Activated naive CD4-positive, alpha-beta T cell treated with anti-CD3 and anti-CD28 coated beads, Interleukin-2, amount 50 U/mL, for 24 hours (primary cell): ENCODE measurements at regions not wholly inside any gene's neighbourhood (a gene's known extent, or its start where the extent isn't known, plus 50 kb on each side); places are given as distances from the start of the nearest gene placed in this dataset.
A peak's percentile ranks its signal among the peaks of the same experiment; 100 is the strongest.

Experiments used
- H3K27ac Mint-ChIP-seq: one replicate; pipeline ENCODE4 v1.8.0; 2021; ENCODE audit warnings: mild to moderate bottlenecking, mixed read lengths
- H3K27me3 Mint-ChIP-seq: one replicate; pipeline ENCODE4 v1.8.0; 2021; ENCODE audit warnings: mixed read lengths
- H3K36me3 Mint-ChIP-seq: one replicate; pipeline ENCODE4 v1.8.0; 2021; ENCODE audit warnings: mixed read lengths
- H3K4me1 Mint-ChIP-seq: one replicate; pipeline ENCODE4 v1.8.0; 2021; ENCODE audit warnings: mixed read lengths
- H3K4me3 Mint-ChIP-seq: one replicate; pipeline ENCODE4 v1.8.0; 2021; ENCODE audit warnings: mild to moderate bottlenecking, mixed read lengths
- H3K9me3 Mint-ChIP-seq: one replicate; pipeline ENCODE4 v1.8.0; 2021; ENCODE audit warnings: mixed read lengths

DNA sequence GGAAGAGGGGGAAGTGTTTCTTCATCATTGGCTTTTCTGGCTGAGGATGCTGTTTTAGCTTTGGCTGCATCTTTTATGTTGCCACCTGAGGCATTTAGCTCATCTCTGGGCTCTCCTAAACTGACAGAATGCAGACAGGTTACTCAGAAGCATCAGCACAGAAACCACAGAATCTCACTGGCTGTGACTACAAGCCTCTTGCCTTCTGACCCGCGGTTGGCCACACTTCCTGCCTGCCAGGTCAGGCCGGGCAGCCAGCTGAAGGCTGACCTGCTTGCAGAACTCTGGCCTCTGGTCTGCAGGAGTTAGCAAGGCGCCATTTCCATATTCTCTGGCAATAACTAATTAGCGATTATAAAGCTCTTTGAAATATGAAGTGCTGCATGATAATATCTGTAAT is 366.5 kb downstream of the MID1IP1 start:
- peaks cover 13% of the 10 kb centered on the region for H3K4me1 Mint-ChIP-seq
- no peaks in the 10 kb centered on the region for H3K9me3 Mint-ChIP-seq
- H3K4me3 Mint-ChIP-seq, result no peak overlapping the region
- no peaks in the 10 kb centered on the region for H3K36me3 Mint-ChIP-seq
- no peak overlapping the region for H3K27ac Mint-ChIP-seq
- H3K27me3 Mint-ChIP-seq, result no peaks in the 10 kb centered on the region

DNA sequence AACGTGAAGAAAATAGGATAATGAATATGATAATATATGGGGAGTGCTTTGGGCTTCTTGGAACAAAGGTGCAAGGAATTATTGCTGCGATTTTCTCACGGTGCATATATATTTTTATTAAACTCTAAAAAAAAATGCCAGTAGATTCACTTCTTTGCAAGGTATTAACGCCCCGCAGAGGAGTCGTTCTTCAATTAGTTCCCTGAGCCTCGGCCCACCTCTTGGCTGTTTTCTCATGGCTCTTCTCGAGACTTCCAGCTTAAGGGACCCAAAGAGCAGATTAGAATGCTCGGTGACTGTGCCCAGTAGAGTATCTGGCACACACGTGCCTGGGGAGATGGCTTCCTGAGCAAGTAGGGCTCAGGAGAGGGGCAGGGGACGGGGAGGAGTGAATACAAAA is 367.4 kb downstream of the MID1IP1 start:
- Mint-ChIP-seq H3K27ac (no peak overlapping the region), H3K36me3 (no peaks in the 10 kb centered on the region), H3K4me1 (peaks cover 7% of the 10 kb centered on the region), H3K27me3 (no peaks in the 10 kb centered on the region), H3K9me3 (no peaks in the 10 kb centered on the region), H3K4me3 (no peak overlapping the region)

DNA sequence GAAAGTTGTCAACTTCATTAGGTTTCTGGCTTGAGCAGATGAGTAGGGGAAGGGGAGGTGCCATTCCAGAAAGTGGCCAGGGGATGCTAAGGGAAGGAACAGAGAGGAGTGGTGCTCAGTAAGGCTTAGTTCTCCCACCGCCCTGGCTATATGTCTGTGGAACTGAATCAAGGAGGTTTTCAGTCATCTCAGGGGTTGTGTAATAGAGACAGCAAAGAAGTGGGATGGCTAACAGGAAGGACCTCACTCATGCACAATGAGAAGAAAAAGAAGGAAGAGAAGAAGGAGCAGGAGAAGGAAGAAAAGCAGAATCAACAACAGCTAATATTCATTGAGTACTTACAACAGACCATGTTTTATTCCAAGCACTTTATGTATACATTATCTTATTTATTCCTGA is 368.7 kb downstream of the MID1IP1 start:
- H3K27ac Mint-ChIP-seq, result no peak overlapping the region
- H3K27me3 Mint-ChIP-seq, result no peaks in the 10 kb centered on the region
- peaks cover 19% of the 10 kb centered on the region for H3K4me1 Mint-ChIP-seq
- H3K4me3 Mint-ChIP-seq, result no peak overlapping the region
- no peaks in the 10 kb centered on the region for H3K9me3 Mint-ChIP-seq
- no peaks in the 10 kb centered on the region for H3K36me3 Mint-ChIP-seq

DNA sequence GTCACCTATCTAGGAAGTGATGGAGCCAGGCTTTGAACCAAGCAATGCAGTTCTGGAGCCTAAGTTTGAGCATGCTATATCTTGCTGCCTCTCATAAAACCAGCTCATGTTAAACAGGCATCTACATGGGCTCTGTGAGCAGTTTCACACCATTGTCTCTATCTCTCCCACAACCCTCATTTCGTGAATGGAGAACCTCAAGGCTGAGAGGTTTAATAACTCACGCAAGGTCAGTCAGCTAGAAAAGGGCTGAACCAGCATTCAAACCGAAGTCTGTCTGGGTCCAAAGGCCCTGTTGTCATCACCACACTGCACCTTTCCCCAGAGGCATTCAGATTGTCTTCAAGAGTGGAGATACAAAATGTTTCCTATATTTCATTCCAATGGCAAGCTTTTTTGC is 369.2 kb downstream of the MID1IP1 start:
- no peak overlapping the region for H3K27ac Mint-ChIP-seq
- H3K4me1 Mint-ChIP-seq, result peaks cover 24% of the 10 kb centered on the region
- H3K36me3 Mint-ChIP-seq, result no peaks in the 10 kb centered on the region
- H3K9me3 Mint-ChIP-seq, result no peaks in the 10 kb centered on the region
- H3K27me3 Mint-ChIP-seq, result no peaks in the 10 kb centered on the region
- no peak overlapping the region for H3K4me3 Mint-ChIP-seq

DNA sequence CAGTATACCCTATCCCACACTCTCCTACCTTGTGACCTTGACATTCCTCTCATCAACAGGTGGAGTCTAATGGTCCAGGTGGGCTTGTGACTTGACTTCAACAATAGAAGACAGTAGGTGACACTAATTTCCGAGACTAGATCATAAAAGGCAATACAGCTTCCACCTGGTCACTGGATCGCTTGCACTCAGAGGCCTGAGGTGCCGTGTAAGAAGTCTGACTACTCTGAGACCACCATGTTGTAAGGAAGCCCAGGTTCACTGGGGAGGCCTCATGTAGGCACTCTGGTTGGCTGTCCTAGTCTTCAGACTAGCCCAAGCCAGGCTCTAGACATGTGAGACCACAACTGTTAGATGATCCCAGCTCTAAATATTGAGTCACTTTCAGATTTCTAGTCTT is 370.4 kb downstream of the MID1IP1 start:
- H3K27me3 Mint-ChIP-seq, result no peaks in the 10 kb centered on the region
- H3K9me3 Mint-ChIP-seq, result no peaks in the 10 kb centered on the region
- no peak overlapping the region for H3K4me3 Mint-ChIP-seq
- peaks cover 27% of the 10 kb centered on the region for H3K4me1 Mint-ChIP-seq
- no peaks in the 10 kb centered on the region for H3K36me3 Mint-ChIP-seq
- no peak overlapping the region for H3K27ac Mint-ChIP-seq

DNA sequence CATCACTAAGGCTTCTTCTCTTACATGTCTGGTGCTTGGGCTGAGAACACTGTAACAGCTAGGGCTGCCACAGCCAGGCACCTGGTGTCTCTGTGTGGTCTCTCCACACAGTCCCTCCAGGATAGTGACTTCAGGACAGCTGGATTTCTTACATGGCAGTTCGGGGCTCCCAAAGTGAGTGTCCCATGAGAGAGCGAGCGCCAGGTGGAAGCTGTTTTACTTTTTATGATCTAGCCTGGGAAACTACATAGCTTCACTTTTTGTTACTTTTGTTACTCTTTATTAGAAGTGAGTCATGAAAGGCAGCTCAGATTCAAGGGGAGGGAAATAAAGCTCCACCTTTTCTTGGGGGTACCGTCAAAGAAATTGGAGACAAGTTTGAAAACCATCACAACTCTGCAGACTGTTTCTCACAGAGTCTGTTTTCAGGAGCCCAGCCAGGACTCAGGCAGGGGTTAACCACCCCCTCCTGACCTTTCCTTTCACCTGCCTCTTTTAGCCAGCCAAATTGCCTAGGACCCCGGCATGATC is 373.0 kb downstream of the MID1IP1 start:
- H3K4me3 Mint-ChIP-seq, result peak overlapping the region; percentile 63
- H3K36me3 Mint-ChIP-seq, result no peaks in the 10 kb centered on the region
- H3K4me1 Mint-ChIP-seq, result peaks cover 30% of the 10 kb centered on the region
- H3K27ac Mint-ChIP-seq, result peak overlapping the region; percentile 92
- H3K27me3 Mint-ChIP-seq, result no peaks in the 10 kb centered on the region
- no peaks in the 10 kb centered on the region for H3K9me3 Mint-ChIP-seq

DNA sequence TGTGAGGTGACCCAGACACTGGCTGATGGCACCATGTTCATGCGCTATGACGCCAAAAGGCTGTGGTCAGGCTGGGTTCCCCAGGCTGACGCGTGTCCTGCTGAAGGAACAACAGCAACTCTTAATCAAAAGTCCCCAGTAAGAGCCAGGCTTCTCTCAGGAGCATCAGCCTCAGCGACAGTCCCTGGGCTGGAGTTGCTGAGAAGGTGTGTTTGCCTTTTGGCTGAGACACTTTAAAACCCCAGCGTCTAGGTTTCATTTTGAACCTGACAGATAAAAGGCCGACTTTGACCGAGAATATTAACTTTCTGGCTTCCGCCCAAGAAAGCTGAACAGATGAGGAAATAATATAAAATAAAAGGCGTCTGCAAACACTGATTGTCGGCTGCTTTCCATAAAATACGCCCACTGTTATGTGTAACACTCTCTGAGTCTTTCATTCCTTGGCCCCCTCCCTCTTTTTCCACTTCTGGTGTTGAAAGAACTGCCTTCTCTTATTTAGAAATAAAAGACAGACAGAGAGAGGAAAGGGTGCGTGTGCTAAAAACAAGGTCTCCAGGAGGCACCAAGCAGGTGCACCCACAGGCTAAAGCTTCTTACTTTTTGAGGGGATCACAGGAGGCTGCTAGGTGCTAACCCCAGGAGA is 373.6 kb downstream of the MID1IP1 start:
- Mint-ChIP-seq H3K36me3 (no peaks in the 10 kb centered on the region), H3K9me3 (no peaks in the 10 kb centered on the region), H3K4me1 (peaks cover 30% of the 10 kb centered on the region), H3K4me3 (peak overlapping the region; percentile 63), H3K27me3 (no peaks in the 10 kb centered on the region), H3K27ac (peak overlapping the region; percentile 92)

DNA sequence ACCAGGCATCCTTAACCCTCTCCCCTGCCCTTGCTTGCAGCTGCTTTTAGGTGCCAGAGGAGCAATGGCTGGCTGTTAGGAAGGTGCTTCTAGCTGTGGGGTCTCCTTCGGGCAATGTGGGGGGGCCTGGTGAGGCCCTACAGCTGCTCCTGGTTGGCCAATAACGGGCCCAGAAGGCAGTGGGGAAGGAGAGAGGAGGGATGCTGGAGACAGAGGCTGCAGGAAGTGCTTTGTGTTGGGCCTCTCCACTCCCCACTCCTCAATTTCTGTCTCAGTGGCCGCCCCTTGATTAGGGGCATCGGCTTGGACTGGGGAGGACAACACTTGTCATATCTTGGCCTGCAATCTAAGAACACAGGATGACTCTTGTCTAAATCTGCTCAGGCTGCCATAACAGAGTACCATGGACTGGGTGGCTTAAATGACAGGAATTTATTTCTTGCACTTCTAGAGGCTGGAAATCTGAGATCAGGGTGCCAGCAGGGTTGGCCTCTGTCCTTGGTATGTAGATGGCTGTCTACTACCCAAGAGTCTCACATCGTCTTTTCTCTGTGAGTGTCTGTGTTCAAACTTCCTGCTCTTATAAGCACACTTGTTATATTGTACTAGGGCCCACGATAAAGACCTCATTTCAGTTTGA is 374.3 kb downstream of the MID1IP1 start:
- H3K27me3 Mint-ChIP-seq, result no peaks in the 10 kb centered on the region
- H3K4me1 Mint-ChIP-seq, result peaks cover 30% of the 10 kb centered on the region
- H3K4me3 Mint-ChIP-seq, result peak overlapping the region; percentile 63
- peak overlapping the region; percentile 92 for H3K27ac Mint-ChIP-seq
- H3K36me3 Mint-ChIP-seq, result no peaks in the 10 kb centered on the region
- no peaks in the 10 kb centered on the region for H3K9me3 Mint-ChIP-seq

DNA sequence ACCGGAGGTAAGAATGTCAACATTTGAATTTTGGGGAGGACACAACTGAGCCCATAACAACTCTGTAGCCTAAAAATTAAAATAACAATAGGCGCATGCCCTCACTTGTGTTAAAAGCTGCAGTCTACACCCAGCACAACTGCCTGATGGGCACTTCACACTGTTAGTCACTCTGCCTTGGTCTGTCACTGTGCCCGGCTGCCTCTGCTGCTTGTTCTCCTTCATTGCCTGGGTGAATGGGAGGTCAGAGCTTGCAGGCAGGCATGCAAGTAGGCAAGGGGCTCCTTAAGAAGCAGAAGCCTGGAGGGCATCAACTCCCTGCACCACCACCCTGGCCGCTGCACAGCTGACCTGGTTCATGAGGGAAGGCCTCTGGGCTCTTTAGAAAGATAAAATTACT is 374.8 kb downstream of the MID1IP1 start:
- Mint-ChIP-seq H3K27me3 (no peaks in the 10 kb centered on the region), H3K4me1 (peaks cover 30% of the 10 kb centered on the region), H3K36me3 (no peaks in the 10 kb centered on the region), H3K27ac (no peak overlapping the region), H3K4me3 (no peak overlapping the region), H3K9me3 (no peaks in the 10 kb centered on the region)

DNA sequence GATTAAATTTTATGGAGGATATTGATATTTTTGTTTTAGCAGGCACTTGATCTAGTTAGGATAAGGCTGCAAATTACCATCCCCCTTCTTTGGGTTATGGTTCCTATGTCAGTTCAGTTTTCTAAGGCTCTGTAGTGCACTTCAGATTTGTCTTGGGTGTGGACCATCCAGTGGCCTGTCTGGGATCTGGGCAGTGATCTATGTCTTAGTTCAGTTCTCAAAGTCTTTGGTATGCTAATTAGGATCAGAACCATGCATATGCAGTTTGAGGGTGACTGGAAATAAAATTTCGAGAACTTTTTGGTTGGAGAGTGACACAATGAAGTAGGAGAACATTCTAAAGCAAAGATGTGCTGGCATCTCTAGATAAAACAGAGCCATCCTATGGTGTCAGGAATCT is 388.2 kb downstream of the MID1IP1 start:
- Mint-ChIP-seq H3K27ac (no peak overlapping the region), H3K9me3 (no peaks in the 10 kb centered on the region), H3K36me3 (peaks cover 2% of the 10 kb centered on the region), H3K4me3 (no peak overlapping the region), H3K4me1 (peaks cover 3% of the 10 kb centered on the region), H3K27me3 (no peaks in the 10 kb centered on the region)

DNA sequence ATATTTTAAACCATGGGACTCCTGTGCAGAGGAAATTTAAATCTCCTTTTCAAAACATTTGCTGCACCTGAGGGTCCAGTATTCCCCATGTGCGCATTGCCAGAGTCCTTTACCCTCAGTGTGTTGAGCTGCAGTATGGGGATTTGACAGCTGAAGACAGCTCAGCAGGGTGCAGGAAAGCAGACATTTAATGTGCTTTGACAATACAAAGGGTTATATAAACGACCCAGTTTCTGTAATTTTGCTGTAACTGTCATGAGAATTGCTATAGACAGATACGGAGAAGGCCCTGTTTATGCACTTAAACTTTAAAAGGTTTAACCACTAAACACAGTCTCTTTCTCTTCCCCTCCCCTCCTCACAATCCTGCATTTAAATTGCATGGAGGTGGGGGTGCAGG is 393.4 kb downstream of the MID1IP1 start:
- Mint-ChIP-seq H3K27ac (no peak overlapping the region), H3K4me1 (peaks cover 29% of the 10 kb centered on the region), H3K9me3 (no peaks in the 10 kb centered on the region), H3K27me3 (no peaks in the 10 kb centered on the region), H3K36me3 (no peaks in the 10 kb centered on the region), H3K4me3 (no peak overlapping the region)

DNA sequence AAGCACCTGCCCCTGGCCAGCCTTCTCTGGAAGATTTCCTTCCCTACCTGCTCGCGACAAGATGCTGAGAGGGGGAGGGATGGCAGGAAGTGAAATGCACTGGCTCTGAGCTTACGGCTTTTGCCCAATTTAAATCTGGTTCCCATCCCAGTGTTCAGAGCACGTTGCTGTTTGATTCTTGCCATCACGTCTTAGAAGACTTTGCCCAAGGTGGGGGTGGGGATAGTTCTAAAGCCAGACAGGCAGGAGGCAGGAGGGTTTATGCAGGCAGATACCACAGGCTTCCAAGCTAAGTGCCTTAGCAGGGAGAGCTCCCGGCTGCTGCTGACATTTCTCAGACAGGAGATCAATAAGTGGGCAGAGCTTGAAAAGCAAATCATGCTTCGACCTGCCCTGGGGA is 393.9 kb downstream of the MID1IP1 start:
- H3K4me3 Mint-ChIP-seq, result peak overlapping the region; percentile 11
- no peaks in the 10 kb centered on the region for H3K36me3 Mint-ChIP-seq
- H3K27me3 Mint-ChIP-seq, result no peaks in the 10 kb centered on the region
- peaks cover 34% of the 10 kb centered on the region for H3K4me1 Mint-ChIP-seq
- H3K27ac Mint-ChIP-seq, result no peak overlapping the region
- no peaks in the 10 kb centered on the region for H3K9me3 Mint-ChIP-seq

DNA sequence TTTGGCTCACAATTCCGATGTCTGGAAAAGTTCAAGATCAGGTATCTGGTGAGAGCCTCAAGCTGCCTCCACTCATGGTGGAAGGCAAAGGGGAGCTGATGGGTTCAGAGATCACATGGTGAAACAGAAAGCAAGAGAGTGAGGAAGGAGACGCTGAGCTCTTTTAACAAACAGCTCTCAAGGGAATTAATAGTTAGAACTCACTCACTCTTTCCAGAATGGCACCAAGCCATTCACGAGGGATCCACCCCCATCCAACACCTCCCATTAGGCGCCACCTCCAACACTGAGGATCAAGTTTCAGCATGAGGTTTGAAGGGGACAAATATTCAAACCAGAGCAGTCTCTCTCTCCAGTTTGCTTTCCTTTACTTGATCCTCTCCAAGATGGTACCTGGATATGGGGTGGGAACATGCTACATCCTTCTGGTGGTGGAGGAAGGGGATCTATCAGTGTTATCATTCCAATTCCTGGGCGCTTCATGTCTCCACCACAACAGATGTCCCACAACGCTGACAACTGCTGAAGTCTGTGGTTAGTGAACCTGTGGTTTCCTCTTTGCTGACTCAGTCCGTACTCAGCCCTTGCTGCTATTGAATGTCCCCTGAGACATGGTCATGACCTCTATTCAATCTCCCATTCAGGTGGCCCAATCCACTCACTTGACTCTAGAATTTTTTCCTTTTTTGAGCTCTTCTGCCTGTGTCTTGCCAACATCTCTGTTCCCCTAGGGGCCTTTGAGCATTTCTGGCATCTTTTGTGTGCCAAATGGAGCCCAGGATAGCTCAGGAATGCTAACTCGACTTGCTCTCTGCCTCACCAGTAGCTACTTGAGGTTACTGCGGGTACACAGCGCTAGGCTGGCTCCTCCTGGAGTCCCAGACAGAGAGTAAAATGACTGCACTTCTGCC is 395.2 kb downstream of the MID1IP1 start:
- Mint-ChIP-seq H3K27ac (peak overlapping the region; percentile 61), H3K36me3 (no peaks in the 10 kb centered on the region), H3K4me3 (peak overlapping the region; percentile 60), H3K9me3 (no peaks in the 10 kb centered on the region), H3K4me1 (peaks cover 47% of the 10 kb centered on the region), H3K27me3 (no peaks in the 10 kb centered on the region)

DNA sequence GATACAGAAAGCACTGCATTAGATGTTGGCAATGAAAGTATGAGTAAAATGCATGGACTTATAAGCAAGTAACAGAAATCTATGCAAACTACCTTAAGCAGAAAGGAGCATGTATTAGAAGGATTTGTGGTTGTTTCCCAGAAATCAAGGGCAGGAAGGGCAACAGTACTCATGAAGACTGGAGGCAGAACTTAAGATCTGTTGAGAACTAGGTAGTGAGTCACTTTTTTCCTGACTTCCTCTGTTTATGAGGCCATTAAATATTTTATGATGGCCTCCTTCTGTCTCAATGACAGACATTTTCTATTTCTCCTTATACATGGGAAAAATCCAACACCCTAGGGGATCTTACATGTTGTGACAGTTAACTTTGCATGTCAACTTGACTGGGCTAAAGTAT is 398.2 kb downstream of the MID1IP1 start:
- H3K4me3 Mint-ChIP-seq, result no peak overlapping the region
- no peaks in the 10 kb centered on the region for H3K27me3 Mint-ChIP-seq
- no peak overlapping the region for H3K27ac Mint-ChIP-seq
- no peaks in the 10 kb centered on the region for H3K9me3 Mint-ChIP-seq
- H3K4me1 Mint-ChIP-seq, result peaks cover 61% of the 10 kb centered on the region
- no peaks in the 10 kb centered on the region for H3K36me3 Mint-ChIP-seq

DNA sequence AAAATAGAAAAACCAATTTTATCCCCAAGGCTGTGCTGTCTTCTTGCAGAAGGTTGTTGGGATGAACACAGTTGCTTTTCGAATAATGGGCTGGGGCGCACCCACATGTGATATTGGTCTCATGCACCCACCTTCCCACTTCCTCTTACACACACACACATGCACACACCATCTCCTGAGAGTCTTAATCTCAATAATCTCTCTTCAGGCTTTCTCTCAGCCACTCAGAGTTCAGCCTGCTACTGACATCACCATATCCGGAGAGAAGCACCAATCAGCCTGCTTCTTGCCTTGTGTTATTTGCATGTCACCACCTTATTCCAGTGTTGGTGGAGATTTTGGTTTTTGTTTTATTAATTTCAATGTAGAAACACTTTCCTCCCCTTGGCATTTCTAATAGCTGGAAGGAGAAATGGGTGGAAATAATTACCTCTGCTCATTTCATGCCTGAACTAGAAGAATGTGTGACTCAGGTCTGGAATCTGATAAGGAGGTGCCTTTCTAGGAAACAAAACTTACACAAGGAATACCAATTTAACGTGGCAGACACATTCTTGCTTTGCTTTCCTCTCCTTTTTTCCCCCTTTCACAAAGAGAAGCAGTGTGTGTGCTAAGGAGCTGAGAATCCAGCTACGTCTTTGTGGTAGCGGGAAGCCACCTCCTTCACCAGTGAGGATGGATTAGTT is 400.2 kb downstream of the MID1IP1 start:
- H3K27ac Mint-ChIP-seq, result peak overlapping the region; percentile 90
- no peaks in the 10 kb centered on the region for H3K36me3 Mint-ChIP-seq
- no peaks in the 10 kb centered on the region for H3K9me3 Mint-ChIP-seq
- no peak overlapping the region for H3K4me3 Mint-ChIP-seq
- H3K4me1 Mint-ChIP-seq, result peaks cover 68% of the 10 kb centered on the region
- no peaks in the 10 kb centered on the region for H3K27me3 Mint-ChIP-seq
